K562 (cell line): ENCODE measurements at regions not wholly inside any gene's neighbourhood (a gene's known extent, or its start where the extent isn't known, plus 50 kb on each side); places are given as distances from the start of the nearest gene placed in this dataset.

Experiments
- ATAC-seq: fragments of 200-7000 bp; cut with Tn5 transposase; 3 replicates; pipeline ENCODE4 v1.9.1; 2020; ENCODE audit warnings: moderate library complexity
- BruUV-seq: library from RNA; stranded (reverse); fragments of 400-500 nt; replicated peaks from 2 replicates; lab custom pipeline; 2021; lab: Mats Ljungman, UMichigan
- CTCF ChIA-PET: fragments of 300-600 bp; formaldehyde crosslinking; extraction: SDS; loops from one replicate; lab custom pipeline; 2021; ENCODE audit warnings: low intra/inter-chr PET ratio; lab: Yijun Ruan, JAX
- POLR2A ChIA-PET: fragments of 300-600, 350-650 bp; sonication (Branson Sonifier 250); formaldehyde crosslinking; extraction: SDS; loops from one replicate; lab custom pipeline; 2021; ENCODE audit warnings: antibody characterized with exemption, inconsistent platforms; lab: Yijun Ruan, JAX
- DNase-seq, 4 experiments: peaks; one replicate each; pipeline versions ENCODE4 v3.0.0 to v3.0.0-alpha.2; 2011 to 2018; ENCODE audit warnings: low spot score in 3 of 4, mixed read lengths in 3 of 4; ENCODE audit errors: extremely low read depth in 1 of 4
- FAIRE-seq: peaks from 2 replicates; lab custom pipeline; 2011; peaks lifted over from hg19 to GRCh38; lab: Jason Lieb, UNC
- H2AFZ ChIP-seq: 2 replicates; pipeline ENCODE4 v1.6.0; 2011; ENCODE audit warnings: low read depth, low read length, control low read depth, inconsistent platforms
- H3K27ac ChIP-seq: fragments of 200-600 bp; 3 replicates; pipeline ENCODE4 v1.8.0; 2011; ENCODE audit warnings: low read depth, mild to moderate bottlenecking, control low read depth, inconsistent platforms, low read length, moderate library complexity, mixed read lengths; ENCODE audit errors: extremely low read depth
- H3K27me3 ChIP-seq, 2 experiments: fragments of 300-600 bp in 1 of 2; 2 replicates in 1 of 2; 3 replicates in 1 of 2; pipeline versions ENCODE4 v1.6.0 to v1.8.0; 2011; ENCODE audit warnings: inconsistent platforms in 2 of 2, low read length in 2 of 2, mild to moderate bottlenecking in 1 of 2, mixed read lengths in 1 of 2, moderate library complexity in 1 of 2; ENCODE audit not compliant: control insufficient read depth in 2 of 2, insufficient read depth in 2 of 2
- H3K36me3 ChIP-seq: fragments of 300-600 bp; 3 replicates; pipeline ENCODE4 v1.8.0; 2011; ENCODE audit warnings: mild to moderate bottlenecking, low read length, inconsistent platforms; ENCODE audit not compliant: control insufficient read depth, insufficient read depth
- H3K4me1 ChIP-seq, 2 experiments: fragments of 200-600 bp in 1 of 2; replicated peaks in 1 of 2; 2 replicates in 1 of 2; 3 replicates in 1 of 2; pipeline versions ENCODE4 v1.5.1 to v1.8.0; 2011; ENCODE audit warnings: inconsistent platforms in 2 of 2, low read length in 2 of 2, mild to moderate bottlenecking in 1 of 2, mixed read lengths in 1 of 2, moderate library complexity in 1 of 2; ENCODE audit not compliant: control insufficient read depth in 2 of 2, insufficient read depth in 2 of 2
- H3K4me2 ChIP-seq: 2 replicates; pipeline ENCODE4 v1.6.1; 2011; ENCODE audit warnings: low read length, control low read depth, inconsistent platforms, mixed read lengths; ENCODE audit not compliant: insufficient read depth
- H3K4me3 ChIP-seq: fragments of 200-600 bp; sonication (generic), shearing (Covaris generic); 2 replicates; pipeline ENCODE4 v1.5.1; 2016; ENCODE audit warnings: control low read depth, inconsistent platforms
- H3K79me2 ChIP-seq: fragments of 200-600 bp; 3 replicates; pipeline ENCODE4 v1.8.0; 2011; ENCODE audit warnings: low read length, inconsistent platforms; ENCODE audit not compliant: control insufficient read depth, insufficient read depth
- H3K9ac ChIP-seq, 2 experiments: 2 replicates each; pipeline versions ENCODE4 v1.6.0 to v1.6.1; 2011; ENCODE audit warnings: low read depth in 2 of 2, low read length in 2 of 2, control low read depth in 1 of 2, inconsistent platforms in 1 of 2, mild to moderate bottlenecking in 1 of 2, mixed read lengths in 1 of 2; ENCODE audit not compliant: insufficient read depth in 1 of 2
- H3K9me1 ChIP-seq: one replicate; pipeline ENCODE4 v1.6.0; 2011; ENCODE audit warnings: inconsistent platforms, mild to moderate bottlenecking, low read length, moderate library complexity; ENCODE audit not compliant: control insufficient read depth, insufficient read depth
- H3K9me3 ChIP-seq: replicated peaks from 2 replicates; pipeline ENCODE4 v1.5.1; 2011; ENCODE audit warnings: low read depth, low read length, inconsistent platforms; ENCODE audit not compliant: control insufficient read depth, insufficient read depth
- H4K20me1 ChIP-seq: replicated peaks from 2 replicates; pipeline ENCODE4 v1.6.1; 2011; ENCODE audit warnings: low read length, inconsistent platforms, mixed read lengths; ENCODE audit not compliant: control insufficient read depth, insufficient read depth
- E2F6 ChIP-seq, 2 experiments: IDR thresholded peaks; 2 replicates each; pipeline ENCODE4 v1.6.1; 2011; ENCODE audit warnings: borderline replicate concordance in 1 of 2, control low read depth in 1 of 2, low read depth in 1 of 2, low read length in 1 of 2, mild to moderate bottlenecking in 1 of 2, mixed read lengths in 1 of 2, moderate library complexity in 1 of 2; ENCODE audit not compliant: insufficient read depth in 1 of 2, insufficient read length in 1 of 2, poor library complexity in 1 of 2, severe bottlenecking in 1 of 2; ENCODE audit errors: extremely low read depth in 1 of 2
- EGR1 ChIP-seq: fragments of 450-650 bp; conservative IDR thresholded peaks from 2 replicates; pipeline ENCODE4 v1.6.1; 2017; ENCODE audit warnings: mild to moderate bottlenecking
- L3MBTL2 ChIP-seq: fragments of 450-650 bp; IDR thresholded peaks from 2 replicates; pipeline ENCODE4 v1.6.1; 2016; ENCODE audit warnings: mild to moderate bottlenecking, moderate library complexity
- RBM15 ChIP-seq: fragments of 200-400 bp; formaldehyde crosslinking; IDR thresholded peaks from 2 replicates; pipeline ENCODE4 v1.6.1; 2018; ENCODE audit warnings: mild to moderate bottlenecking, low read length, moderate library complexity; ENCODE audit not compliant: insufficient read depth
- WGBS: fragments of 100-300 bp; shearing (Covaris generic); methylation state at CpG from one replicate; pipeline ENCODE4 v1.1.6; 2016; ENCODE audit warnings: low coverage, mixed read lengths; ENCODE audit not compliant: insufficient coverage; ENCODE audit errors: missing lambda C conversion rate; 5-methylcytosine and 5-hydroxymethylcytosine counted together
- in situ Hi-C: fragments of 300-500 bp; cut with MboI; formaldehyde crosslinking; loops from 4 replicates; pipeline ENCODE4 v1.15.0; 2018; ENCODE audit warnings: inconsistent platforms, mixed read lengths
- intact Hi-C: fragments of 100-400 bp; cut with micrococcal nuclease; formaldehyde crosslinking; loops from 2 replicates; pipeline ENCODE4 v1.14.2; 2022

GRCh38 chr10:34055410-34055985 lies 721.0 kb upstream of the NRP1 start (continued):
- peak in 1 of 2 experiments; percentile 71 for TF ChIP-seq E2F6 (IDR thresholded peaks at IDR 0.05; ENCODE audit: borderline replicate concordance in 1 of 2, extremely low read depth in 1 of 2, insufficient read depth in 1 of 2, insufficient read length in 1 of 2, low read depth in 1 of 2, low read length in 1 of 2, poor library complexity in 1 of 2, severe bottlenecking in 1 of 2)
- TF ChIP-seq L3MBTL2: peak; percentile 49; the same call in 1 of the 2 replicates

- FAIRE-seq: no peak
- in situ Hi-C loops (no loop called here), intact Hi-C loops (no loop called here)
- Histone ChIP-seq H3K27ac (no peak overlapping the region), H3K4me2 (no peak overlapping the region), H2AFZ (no peak overlapping the region), H3K36me3 (no peaks in the 10 kb centered on the region), H3K4me1 (no peaks in the 10 kb centered on the region), H3K4me3 (no peak overlapping the region), H3K9me1 (no peaks in the 10 kb centered on the region), H4K20me1 (no peaks in the 10 kb centered on the region), H3K9ac (no peak overlapping the region), H3K79me2 (no peaks in the 10 kb centered on the region), H3K9me3 (no peaks in the 10 kb centered on the region), H3K27me3 (peaks cover 0 to 13% of the 10 kb centered on the region in 2 experiments; a peak in 2 of 5 replicates)
- TF ChIP-seq RBM15 (no peak), EGR1 (0 out of 2 replicates have a peak, but pooled peaks have one; percentile 8)
- 1% methylated on average over 9 of the region's 9 CpGs for WGBS
- ATAC-seq: no peak
- ChIA-PET CTCF (no interaction called here), POLR2A (no interaction called here)
- no TSS peak for BruUV-seq
- DNase-seq: no peak
Measured at GRCh38 chr10:34049887-34050286, 715.4 kb upstream of the NRP1 start.
